Lung (tissue), 11 donors: ENCODE measurements at regions not wholly inside any gene's neighbourhood (a gene's known extent, or its start where the extent isn't known, plus 50 kb on each side); places are given as distances from the start of the nearest gene placed in this dataset.

ENCODE experiments used
- ATAC-seq: fragments of 200-7000 bp; cut with Tn5 transposase; one replicate; pipeline ENCODE4 v1.9.1; 2020; ENCODE audit warnings: moderate number of reproducible peaks; ENCODE audit not compliant: insufficient read depth, low FRiP score
- DNase-seq, 3 donors: peaks; one replicate each; pipeline ENCODE4 v3.0.0-alpha.2; 2013 to 2017
- H3K27ac ChIP-seq, 2 donors: one replicate each; pipeline ENCODE4 v1.5.1; 2013; ENCODE audit warnings: mild to moderate bottlenecking in 2 of 2, moderate library complexity in 2 of 2, control low read depth in 1 of 2, inconsistent platforms in 1 of 2, low read depth in 1 of 2, low read length in 1 of 2
- H3K27me3 ChIP-seq, 3 donors: one replicate each; pipeline ENCODE4 v1.5.1; 2013; ENCODE audit warnings: low read length in 2 of 3; ENCODE audit not compliant: control insufficient read depth in 3 of 3, insufficient read depth in 3 of 3
- H3K36me3 ChIP-seq, 4 donors: one replicate each; pipeline ENCODE4 v1.5.1; 2013; ENCODE audit warnings: low read length in 4 of 4, mild to moderate bottlenecking in 1 of 4, moderate library complexity in 1 of 4; ENCODE audit not compliant: control insufficient read depth in 4 of 4, insufficient read depth in 4 of 4
- H3K4me1 ChIP-seq, 5 donors: one replicate each; pipeline ENCODE4 v1.5.1; 2013; ENCODE audit warnings: low read length in 5 of 5, mild to moderate bottlenecking in 2 of 5, moderate library complexity in 1 of 5; ENCODE audit not compliant: control insufficient read depth in 5 of 5, insufficient read depth in 5 of 5
- H3K4me3 ChIP-seq: one replicate; pipeline ENCODE4 v1.5.1; 2013; ENCODE audit warnings: mild to moderate bottlenecking, control low read depth, moderate library complexity
- H3K9ac ChIP-seq, 2 donors: one replicate each; pipeline ENCODE4 v1.5.1; 2013; ENCODE audit warnings: low read length in 2 of 2, control low read depth in 1 of 2; ENCODE audit not compliant: insufficient read depth in 1 of 2
- H3K9me3 ChIP-seq, 4 donors: one replicate each; pipeline ENCODE4 v1.5.1; 2013; ENCODE audit warnings: low read length in 3 of 4, mild to moderate bottlenecking in 1 of 4, moderate library complexity in 1 of 4; ENCODE audit not compliant: control insufficient read depth in 4 of 4, insufficient read depth in 3 of 4
- WGBS, 2 donors: extraction: QIAGEN DNeasy Blood & Tissue Kit; methylation state at CpG; one replicate each; pipeline ENCODE4 v1.1.7; 2013; 5-methylcytosine and 5-hydroxymethylcytosine counted together
- TF ChIP-seq, protein P1 (sequence below): IDR thresholded peaks from 2 replicates; pipeline ENCODE4 v1.5.1; 2012; ENCODE audit warnings: mild to moderate bottlenecking; ENCODE audit errors: control extremely low read depth, extremely low read depth
- donor health status: control.
- donor health status: control.
- donor health status: Bipolar disorder and iron deficiency.
- donor health status: healthy.
- donor health status: DM: yes; HTN: yes; CAD: no.

DNA sequence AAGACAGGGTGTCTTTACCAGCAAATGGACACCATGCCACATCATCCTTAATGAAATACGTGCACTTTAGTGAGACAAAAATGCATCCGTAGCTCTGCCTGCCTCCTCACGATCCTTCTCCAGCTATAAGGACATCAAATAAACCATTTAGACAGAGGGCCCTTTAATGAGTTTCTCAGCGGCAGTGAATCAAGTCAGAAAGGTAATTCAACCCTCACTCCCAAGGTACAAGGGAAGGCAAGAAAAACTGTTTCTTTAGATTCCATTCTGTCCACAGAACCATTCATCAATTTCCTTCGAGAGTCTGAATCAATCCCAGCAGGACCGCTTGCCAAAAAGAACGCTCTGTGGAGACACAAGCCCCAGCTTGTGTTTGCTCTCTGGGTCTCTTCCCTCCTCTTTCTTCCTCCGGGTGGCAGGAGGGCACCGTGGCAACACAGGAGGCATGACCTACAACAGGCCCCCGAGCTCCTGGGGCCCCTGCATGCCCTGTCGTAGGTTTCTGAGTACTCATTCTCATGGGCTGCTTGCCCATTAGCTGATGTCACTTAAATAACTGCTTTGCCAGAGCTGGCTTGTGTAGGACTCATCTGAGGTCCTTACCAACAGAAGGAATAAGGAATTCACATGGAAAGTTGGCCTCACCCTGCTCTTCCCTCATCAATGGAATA lies 297.8 kb upstream of the PRKCQ start:
- no peak overlapping the region for H3K9ac ChIP-seq
- H3K27me3 ChIP-seq: peaks cover 0 to 3% (median 0%) of the 10 kb centered on the region in 3 donors
- DNase-seq (peak in 2 of 3 donors; percentile 19 to 43), ATAC-seq (no peak)
- 47 to 64% methylated on average over 11 of the region's 11 CpGs for WGBS, 2 donors
- H3K4me1 ChIP-seq: peaks cover 0 to 17% (median 6%) of the 10 kb centered on the region in 5 donors
- TF ChIP-seq, protein P1, sequence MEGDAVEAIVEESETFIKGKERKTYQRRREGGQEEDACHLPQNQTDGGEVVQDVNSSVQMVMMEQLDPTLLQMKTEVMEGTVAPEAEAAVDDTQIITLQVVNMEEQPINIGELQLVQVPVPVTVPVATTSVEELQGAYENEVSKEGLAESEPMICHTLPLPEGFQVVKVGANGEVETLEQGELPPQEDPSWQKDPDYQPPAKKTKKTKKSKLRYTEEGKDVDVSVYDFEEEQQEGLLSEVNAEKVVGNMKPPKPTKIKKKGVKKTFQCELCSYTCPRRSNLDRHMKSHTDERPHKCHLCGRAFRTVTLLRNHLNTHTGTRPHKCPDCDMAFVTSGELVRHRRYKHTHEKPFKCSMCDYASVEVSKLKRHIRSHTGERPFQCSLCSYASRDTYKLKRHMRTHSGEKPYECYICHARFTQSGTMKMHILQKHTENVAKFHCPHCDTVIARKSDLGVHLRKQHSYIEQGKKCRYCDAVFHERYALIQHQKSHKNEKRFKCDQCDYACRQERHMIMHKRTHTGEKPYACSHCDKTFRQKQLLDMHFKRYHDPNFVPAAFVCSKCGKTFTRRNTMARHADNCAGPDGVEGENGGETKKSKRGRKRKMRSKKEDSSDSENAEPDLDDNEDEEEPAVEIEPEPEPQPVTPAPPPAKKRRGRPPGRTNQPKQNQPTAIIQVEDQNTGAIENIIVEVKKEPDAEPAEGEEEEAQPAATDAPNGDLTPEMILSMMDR: no peak
- no peaks in the 10 kb centered on the region for H3K36me3 ChIP-seq
- no peak overlapping the region for H3K4me3 ChIP-seq
- no peaks in the 10 kb centered on the region for H3K9me3 ChIP-seq
- H3K27ac ChIP-seq: no peak overlapping the region

GRCh38 chr10:6877336-6877721 lies 297.3 kb upstream of the PRKCQ start:
- H3K4me3 ChIP-seq: no peak overlapping the region
- no peaks in the 10 kb centered on the region for H3K9me3 ChIP-seq
- DNase-seq (no peak), ATAC-seq (no peak)
- no peaks in the 10 kb centered on the region for H3K36me3 ChIP-seq
- TF ChIP-seq, protein P1: no peak
- H3K9ac ChIP-seq: no peak overlapping the region
- peaks cover 0 to 3% (median 0%) of the 10 kb centered on the region in 3 donors for H3K27me3 ChIP-seq
- peaks cover 0 to 17% (median 6%) of the 10 kb centered on the region in 5 donors for H3K4me1 ChIP-seq
- no peak overlapping the region for H3K27ac ChIP-seq
- 79 to 85% methylated on average over 12 of the region's 12 CpGs for WGBS, 2 donors

DNA sequence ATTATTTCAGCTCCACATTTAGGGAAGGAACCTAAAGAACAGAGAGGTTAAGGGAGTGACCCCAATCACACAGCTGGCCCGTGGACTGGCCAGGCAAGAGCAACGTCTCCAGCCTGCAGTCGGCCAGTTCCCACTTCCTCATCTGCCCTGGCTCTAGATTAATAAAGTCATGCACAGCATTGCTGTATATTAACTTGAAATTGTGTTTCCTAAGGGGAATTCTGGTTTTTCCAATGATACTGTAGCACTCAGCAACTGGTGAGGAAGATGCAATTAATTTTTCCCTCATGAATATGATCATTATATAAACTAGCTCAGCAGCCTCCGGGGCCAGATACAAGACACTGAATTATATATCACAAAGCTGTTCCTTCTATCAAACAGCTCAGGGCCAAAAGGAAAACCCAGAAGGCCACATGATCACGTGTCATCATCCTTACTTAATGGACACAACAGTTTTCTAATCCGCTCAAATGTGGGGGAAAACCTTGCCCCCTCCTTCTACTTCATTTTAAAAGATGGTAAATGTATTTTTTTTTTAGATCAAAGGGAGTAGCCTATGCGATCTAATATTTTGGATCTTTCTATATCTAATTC lies 295.3 kb upstream of the PRKCQ start:
- DNase-seq (peak in 1 of 3 donors; percentile 36), ATAC-seq (no peak)
- Histone ChIP-seq H3K36me3 (no peaks in the 10 kb centered on the region), H3K4me1 (peaks cover 0 to 17% (median 6%) of the 10 kb centered on the region in 5 donors), H3K9me3 (no peaks in the 10 kb centered on the region), H3K4me3 (no peak overlapping the region), H3K9ac (no peak overlapping the region), H3K27me3 (peaks cover 0 to 3% (median 0%) of the 10 kb centered on the region in 3 donors), H3K27ac (no peak overlapping the region)
- TF ChIP-seq, protein P1: no peak
- WGBS, 2 donors: 55 to 57% methylated on average over 7 of the region's 7 CpGs
